ENCODE measurements at regions not wholly inside any gene's neighbourhood (a gene's known extent, or its start where the extent isn't known, plus 50 kb on each side); places are given as distances from the start of the nearest gene placed in this dataset.
"Not testable (repeated sequence)": the region's sequence is repeated elsewhere in the genome, so short reads cannot be mapped to it uniquely, and the experiment has no call there.

DNA sequence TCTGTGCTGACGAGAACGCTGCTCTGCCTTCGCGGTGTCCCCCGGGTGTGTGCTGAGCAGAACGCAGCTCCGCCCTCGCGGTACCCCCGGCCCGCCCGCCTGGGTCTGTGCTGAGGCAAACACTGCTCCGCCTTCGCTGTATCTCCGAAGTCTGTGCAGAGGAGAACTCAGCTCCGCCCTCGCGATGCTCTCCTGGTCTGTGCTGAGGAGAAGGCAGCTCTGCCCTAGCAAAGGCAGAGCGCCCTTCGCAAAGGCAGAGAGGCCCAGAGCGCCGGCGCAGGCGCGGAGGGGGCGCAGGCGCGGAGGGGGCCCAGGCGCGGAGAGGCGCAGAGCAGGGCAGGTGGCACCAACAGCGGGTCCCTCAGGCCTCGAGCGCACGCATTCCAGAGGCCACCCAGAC is 1503.6 kb downstream of the FOXD4L5 start:
- TF ChIP-seq, protein P1, sequence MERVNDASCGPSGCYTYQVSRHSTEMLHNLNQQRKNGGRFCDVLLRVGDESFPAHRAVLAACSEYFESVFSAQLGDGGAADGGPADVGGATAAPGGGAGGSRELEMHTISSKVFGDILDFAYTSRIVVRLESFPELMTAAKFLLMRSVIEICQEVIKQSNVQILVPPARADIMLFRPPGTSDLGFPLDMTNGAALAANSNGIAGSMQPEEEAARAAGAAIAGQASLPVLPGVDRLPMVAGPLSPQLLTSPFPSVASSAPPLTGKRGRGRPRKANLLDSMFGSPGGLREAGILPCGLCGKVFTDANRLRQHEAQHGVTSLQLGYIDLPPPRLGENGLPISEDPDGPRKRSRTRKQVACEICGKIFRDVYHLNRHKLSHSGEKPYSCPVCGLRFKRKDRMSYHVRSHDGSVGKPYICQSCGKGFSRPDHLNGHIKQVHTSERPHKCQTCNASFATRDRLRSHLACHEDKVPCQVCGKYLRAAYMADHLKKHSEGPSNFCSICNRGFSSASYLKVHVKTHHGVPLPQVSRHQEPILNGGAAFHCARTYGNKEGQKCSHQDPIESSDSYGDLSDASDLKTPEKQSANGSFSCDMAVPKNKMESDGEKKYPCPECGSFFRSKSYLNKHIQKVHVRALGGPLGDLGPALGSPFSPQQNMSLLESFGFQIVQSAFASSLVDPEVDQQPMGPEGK (CRISPR knock-in tag; IDR thresholded peaks at IDR 0.05; ENCODE audit: borderline replicate concordance), result not testable (repeated sequence)
- not testable (repeated sequence) for TF ChIP-seq ZFP30 (CRISPR knock-in tag; IDR thresholded peaks at IDR 0.05); ISL1 (CRISPR knock-in tag; IDR thresholded peaks at IDR 0.05); SNAI2 (CRISPR knock-in tag; IDR thresholded peaks at IDR 0.05); ARNTL (CRISPR knock-in tag; IDR thresholded peaks at IDR 0.05; ENCODE audit: borderline replicate concordance, low read depth); ZNF8 (CRISPR knock-in tag; IDR thresholded peaks at IDR 0.05); RARB (CRISPR knock-in tag; IDR thresholded peaks at IDR 0.05); TOX (CRISPR knock-in tag; IDR thresholded peaks at IDR 0.05; ENCODE audit: borderline replicate concordance); OSR1 (CRISPR knock-in tag; IDR thresholded peaks at IDR 0.05); TCF4 (CRISPR knock-in tag; IDR thresholded peaks at IDR 0.05; ENCODE audit: borderline replicate concordance)
- TF ChIP-seq, protein P2, sequence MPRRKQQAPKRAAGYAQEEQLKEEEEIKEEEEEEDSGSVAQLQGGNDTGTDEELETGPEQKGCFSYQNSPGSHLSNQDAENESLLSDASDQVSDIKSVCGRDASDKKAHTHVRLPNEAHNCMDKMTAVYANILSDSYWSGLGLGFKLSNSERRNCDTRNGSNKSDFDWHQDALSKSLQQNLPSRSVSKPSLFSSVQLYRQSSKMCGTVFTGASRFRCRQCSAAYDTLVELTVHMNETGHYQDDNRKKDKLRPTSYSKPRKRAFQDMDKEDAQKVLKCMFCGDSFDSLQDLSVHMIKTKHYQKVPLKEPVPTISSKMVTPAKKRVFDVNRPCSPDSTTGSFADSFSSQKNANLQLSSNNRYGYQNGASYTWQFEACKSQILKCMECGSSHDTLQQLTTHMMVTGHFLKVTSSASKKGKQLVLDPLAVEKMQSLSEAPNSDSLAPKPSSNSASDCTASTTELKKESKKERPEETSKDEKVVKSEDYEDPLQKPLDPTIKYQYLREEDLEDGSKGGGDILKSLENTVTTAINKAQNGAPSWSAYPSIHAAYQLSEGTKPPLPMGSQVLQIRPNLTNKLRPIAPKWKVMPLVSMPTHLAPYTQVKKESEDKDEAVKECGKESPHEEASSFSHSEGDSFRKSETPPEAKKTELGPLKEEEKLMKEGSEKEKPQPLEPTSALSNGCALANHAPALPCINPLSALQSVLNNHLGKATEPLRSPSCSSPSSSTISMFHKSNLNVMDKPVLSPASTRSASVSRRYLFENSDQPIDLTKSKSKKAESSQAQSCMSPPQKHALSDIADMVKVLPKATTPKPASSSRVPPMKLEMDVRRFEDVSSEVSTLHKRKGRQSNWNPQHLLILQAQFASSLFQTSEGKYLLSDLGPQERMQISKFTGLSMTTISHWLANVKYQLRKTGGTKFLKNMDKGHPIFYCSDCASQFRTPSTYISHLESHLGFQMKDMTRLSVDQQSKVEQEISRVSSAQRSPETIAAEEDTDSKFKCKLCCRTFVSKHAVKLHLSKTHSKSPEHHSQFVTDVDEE (CRISPR knock-in tag; IDR thresholded peaks at IDR 0.05), result not testable (repeated sequence)
- TF ChIP-seq, protein P3, sequence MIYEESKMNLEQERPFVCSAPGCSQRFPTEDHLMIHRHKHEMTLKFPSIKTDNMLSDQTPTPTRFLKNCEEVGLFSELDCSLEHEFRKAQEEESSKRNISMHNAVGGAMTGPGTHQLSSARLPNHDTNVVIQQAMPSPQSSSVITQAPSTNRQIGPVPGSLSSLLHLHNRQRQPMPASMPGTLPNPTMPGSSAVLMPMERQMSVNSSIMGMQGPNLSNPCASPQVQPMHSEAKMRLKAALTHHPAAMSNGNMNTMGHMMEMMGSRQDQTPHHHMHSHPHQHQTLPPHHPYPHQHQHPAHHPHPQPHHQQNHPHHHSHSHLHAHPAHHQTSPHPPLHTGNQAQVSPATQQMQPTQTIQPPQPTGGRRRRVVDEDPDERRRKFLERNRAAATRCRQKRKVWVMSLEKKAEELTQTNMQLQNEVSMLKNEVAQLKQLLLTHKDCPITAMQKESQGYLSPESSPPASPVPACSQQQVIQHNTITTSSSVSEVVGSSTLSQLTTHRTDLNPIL (CRISPR knock-in tag; IDR thresholded peaks at IDR 0.05; ENCODE audit: low read depth), result not testable (repeated sequence)
